ENCODE measurements at regions not wholly inside any gene's neighbourhood (a gene's known extent, or its start where the extent isn't known, plus 50 kb on each side); places are given as distances from the start of the nearest gene placed in this dataset.

DNA sequence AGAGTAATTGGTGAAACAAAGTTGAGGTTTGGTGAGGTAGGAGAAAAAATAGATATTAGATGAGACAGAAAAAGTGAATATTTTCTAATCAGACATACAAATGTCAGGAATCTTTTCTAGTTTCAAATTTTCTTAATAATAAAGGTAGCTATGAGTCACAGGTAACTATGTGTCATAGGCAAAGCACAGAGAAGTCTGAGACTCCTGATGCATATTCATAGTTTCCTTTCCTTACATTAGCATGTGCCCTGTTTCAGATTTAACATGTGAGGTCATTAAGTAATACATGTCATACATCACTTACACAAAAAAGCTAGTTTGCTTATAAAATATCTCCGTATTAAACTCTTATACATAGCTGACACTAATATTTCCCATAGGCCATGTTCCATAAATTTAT is 1141.3 kb upstream of the PCDH20 start:
- TF ChIP-seq EZH2phosphoT487 (IDR thresholded peaks at IDR 0.05; ENCODE audit: low read depth): no peak
- TF ChIP-seq CTCF (IDR thresholded peaks at IDR 0.05; ENCODE audit: low read depth, low read length): no peak
- H3K36me3 ChIP-seq (replicated peaks; ENCODE audit: low read depth, low read length): no peaks in the 10 kb centered on the region
- H2AFZ ChIP-seq (ENCODE audit: low read depth, low read length): no peak overlapping the region
- no peak overlapping the region for H3K9ac ChIP-seq (ENCODE audit: low read length)
- H4K20me1 ChIP-seq (ENCODE audit: insufficient read depth, low read length): no peaks in the 10 kb centered on the region
- no peak overlapping the region for H3K4me2 ChIP-seq (ENCODE audit: low read length)
- H3K9me3 ChIP-seq (ENCODE audit: insufficient read depth, low read length): no peaks in the 10 kb centered on the region
- no peaks in the 10 kb centered on the region for H3K79me2 ChIP-seq (ENCODE audit: low read length)
- H3K4me3 ChIP-seq (ENCODE audit: low read length): no peak overlapping the region
- H3K27me3 ChIP-seq (ENCODE audit: low read depth, low read length): no peaks in the 10 kb centered on the region
- no peaks in the 10 kb centered on the region for H3K4me1 ChIP-seq (ENCODE audit: low read length)
- H3K27ac ChIP-seq (ENCODE audit: low read length): no peak overlapping the region

DNA sequence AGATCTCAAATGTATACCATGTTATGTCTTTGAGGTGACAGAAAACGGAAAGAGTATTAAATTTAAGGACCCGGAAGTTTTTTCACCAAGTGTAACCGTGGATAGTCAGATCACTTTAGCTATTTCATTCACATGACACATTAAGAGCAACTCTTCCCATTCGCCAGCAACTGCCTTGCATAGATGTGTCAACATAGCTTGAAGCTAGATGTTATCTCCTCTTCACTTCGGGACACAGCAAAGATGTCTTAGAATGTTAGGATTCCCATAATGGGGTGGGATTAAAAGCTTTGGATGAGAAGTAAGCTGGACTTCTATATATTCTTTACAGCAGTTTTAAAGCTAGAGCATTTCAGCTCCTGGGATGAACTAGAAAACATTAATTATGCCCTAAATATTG is 1135.9 kb upstream of the PCDH20 start:
- no peak overlapping the region for H2AFZ ChIP-seq (ENCODE audit: low read depth, low read length)

GRCh38 chr13:62544928-62545327 is 1129.3 kb upstream of the PCDH20 start:
- Histone ChIP-seq H3K36me3 (replicated peaks; ENCODE audit: low read depth, low read length) (no peaks in the 10 kb centered on the region), H3K79me2 (ENCODE audit: low read length) (no peaks in the 10 kb centered on the region), H3K27me3 (ENCODE audit: low read depth, low read length) (no peaks in the 10 kb centered on the region), H3K9me3 (ENCODE audit: insufficient read depth, low read length) (no peaks in the 10 kb centered on the region), H3K9ac (ENCODE audit: low read length) (no peak overlapping the region), H2AFZ (ENCODE audit: low read depth, low read length) (no peak overlapping the region), H3K27ac (ENCODE audit: low read length) (no peak overlapping the region), H3K4me2 (ENCODE audit: low read length) (no peak overlapping the region), H3K4me1 (ENCODE audit: low read length) (no peaks in the 10 kb centered on the region), H4K20me1 (ENCODE audit: insufficient read depth, low read length) (no peaks in the 10 kb centered on the region), H3K4me3 (ENCODE audit: low read length) (no peak overlapping the region)
- TF ChIP-seq CTCF (IDR thresholded peaks at IDR 0.05; ENCODE audit: low read depth, low read length): no peak
- TF ChIP-seq EZH2phosphoT487 (IDR thresholded peaks at IDR 0.05; ENCODE audit: low read depth): no peak

More for the DNA sequence above, 1135.9 kb upstream of the PCDH20 start:
- Histone ChIP-seq H3K9ac (ENCODE audit: low read length) (no peak overlapping the region), H3K27ac (ENCODE audit: low read length) (no peak overlapping the region), H3K36me3 (replicated peaks; ENCODE audit: low read depth, low read length) (no peaks in the 10 kb centered on the region), H4K20me1 (ENCODE audit: insufficient read depth, low read length) (no peaks in the 10 kb centered on the region), H3K79me2 (ENCODE audit: low read length) (no peaks in the 10 kb centered on the region), H3K9me3 (ENCODE audit: insufficient read depth, low read length) (no peaks in the 10 kb centered on the region), H3K4me2 (ENCODE audit: low read length) (no peak overlapping the region), H3K27me3 (ENCODE audit: low read depth, low read length) (no peaks in the 10 kb centered on the region), H3K4me1 (ENCODE audit: low read length) (no peaks in the 10 kb centered on the region), H3K4me3 (ENCODE audit: low read length) (no peak overlapping the region)
- TF ChIP-seq EZH2phosphoT487 (IDR thresholded peaks at IDR 0.05; ENCODE audit: low read depth): no peak
- TF ChIP-seq CTCF (IDR thresholded peaks at IDR 0.05; ENCODE audit: low read depth, low read length): no peak

- TF ChIP-seq CTCF (IDR thresholded peaks at IDR 0.05; ENCODE audit: low read depth, low read length) (no peak), EZH2phosphoT487 (IDR thresholded peaks at IDR 0.05; ENCODE audit: low read depth) (no peak)
- Histone ChIP-seq H3K9me3 (ENCODE audit: insufficient read depth, low read length) (no peaks in the 10 kb centered on the region), H3K79me2 (ENCODE audit: low read length) (no peaks in the 10 kb centered on the region), H3K4me1 (ENCODE audit: low read length) (no peaks in the 10 kb centered on the region), H3K27ac (ENCODE audit: low read length) (no peak overlapping the region), H3K4me3 (ENCODE audit: low read length) (no peak overlapping the region), H2AFZ (ENCODE audit: low read depth, low read length) (no peak overlapping the region), H4K20me1 (ENCODE audit: insufficient read depth, low read length) (no peaks in the 10 kb centered on the region), H3K27me3 (ENCODE audit: low read depth, low read length) (no peaks in the 10 kb centered on the region), H3K36me3 (replicated peaks; ENCODE audit: low read depth, low read length) (no peaks in the 10 kb centered on the region), H3K4me2 (ENCODE audit: low read length) (no peak overlapping the region), H3K9ac (ENCODE audit: low read length) (no peak overlapping the region)
These were observed 1121.9 kb upstream of the PCDH20 start for GRCh38 chr13:62537593-62537992.
